Forelimb muscle (tissue), 1 donor: ENCODE measurements at regions not wholly inside any gene's neighbourhood (a gene's known extent, or its start where the extent isn't known, plus 50 kb on each side); places are given as distances from the start of the nearest gene placed in this dataset.

Source experiments
- DNase-seq: peaks from one replicate; pipeline ENCODE4 v3.0.0-alpha.2; 2013; ENCODE audit warnings: low read depth

DNA sequence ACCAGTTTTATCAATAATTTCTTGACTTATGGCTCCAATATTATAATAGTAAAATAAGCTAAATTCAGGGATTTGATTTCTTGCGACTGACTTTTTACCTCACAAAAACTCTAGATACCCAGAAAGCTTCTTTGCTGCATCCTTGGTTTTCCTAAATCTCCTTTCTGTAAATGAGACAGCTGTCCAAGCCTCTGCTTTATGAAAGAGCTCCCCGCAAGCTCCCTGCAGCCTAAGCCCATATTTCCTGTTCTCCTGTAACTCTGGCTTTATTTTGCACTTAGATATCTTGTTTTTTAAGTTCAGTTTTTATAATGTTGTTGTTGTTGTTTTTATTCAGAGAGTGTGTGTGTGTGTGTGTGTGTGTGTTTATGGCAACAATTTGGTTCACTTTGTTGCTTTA is 361.7 kb upstream of the PKDCC start:
- DNase-seq = no peak

DNA sequence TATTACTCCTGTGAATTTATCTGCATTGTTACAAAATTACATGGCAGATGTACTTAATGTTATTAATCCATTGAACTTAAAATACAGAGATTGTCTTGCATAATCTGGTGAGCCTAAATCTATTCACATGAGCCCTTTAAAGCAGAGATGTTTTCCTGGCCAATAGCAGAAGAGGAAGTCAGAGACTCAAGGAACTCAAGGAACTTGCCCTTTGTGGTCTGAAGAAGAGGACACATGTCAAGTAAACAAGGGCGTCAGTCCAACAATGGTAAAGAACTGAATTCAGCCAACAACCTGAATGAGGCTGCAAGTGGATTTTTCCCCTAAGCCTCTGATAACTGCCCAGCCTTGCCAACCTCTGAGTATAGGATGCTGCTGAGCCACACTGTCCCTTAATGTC is 356.3 kb upstream of the PKDCC start:
- DNase-seq = no peak

DNA sequence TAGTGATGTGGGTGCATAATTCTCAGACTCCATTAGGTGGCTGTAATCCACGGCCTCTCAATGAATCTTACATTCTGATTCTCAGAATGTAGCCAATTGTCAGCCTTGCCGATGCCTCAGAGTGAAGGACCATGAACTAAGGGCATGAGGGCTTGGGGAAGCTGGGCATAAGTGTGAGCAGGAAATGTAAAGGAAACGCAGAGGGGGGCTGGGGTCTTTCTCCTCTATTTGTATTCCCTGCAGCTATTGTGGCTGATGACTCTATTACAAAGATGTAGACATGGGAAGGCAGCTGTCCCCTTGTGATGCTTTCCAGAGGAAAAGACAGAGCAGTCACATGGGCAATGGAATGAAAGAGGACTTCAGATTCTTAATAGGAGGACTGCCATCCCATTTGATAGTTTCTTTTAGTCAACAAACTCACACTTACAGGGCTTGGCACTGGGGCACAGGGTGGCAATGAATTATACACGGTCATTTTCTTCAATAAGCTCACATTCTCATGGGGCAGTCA is 353.2 kb upstream of the PKDCC start:
- DNase-seq = no peak

DNA sequence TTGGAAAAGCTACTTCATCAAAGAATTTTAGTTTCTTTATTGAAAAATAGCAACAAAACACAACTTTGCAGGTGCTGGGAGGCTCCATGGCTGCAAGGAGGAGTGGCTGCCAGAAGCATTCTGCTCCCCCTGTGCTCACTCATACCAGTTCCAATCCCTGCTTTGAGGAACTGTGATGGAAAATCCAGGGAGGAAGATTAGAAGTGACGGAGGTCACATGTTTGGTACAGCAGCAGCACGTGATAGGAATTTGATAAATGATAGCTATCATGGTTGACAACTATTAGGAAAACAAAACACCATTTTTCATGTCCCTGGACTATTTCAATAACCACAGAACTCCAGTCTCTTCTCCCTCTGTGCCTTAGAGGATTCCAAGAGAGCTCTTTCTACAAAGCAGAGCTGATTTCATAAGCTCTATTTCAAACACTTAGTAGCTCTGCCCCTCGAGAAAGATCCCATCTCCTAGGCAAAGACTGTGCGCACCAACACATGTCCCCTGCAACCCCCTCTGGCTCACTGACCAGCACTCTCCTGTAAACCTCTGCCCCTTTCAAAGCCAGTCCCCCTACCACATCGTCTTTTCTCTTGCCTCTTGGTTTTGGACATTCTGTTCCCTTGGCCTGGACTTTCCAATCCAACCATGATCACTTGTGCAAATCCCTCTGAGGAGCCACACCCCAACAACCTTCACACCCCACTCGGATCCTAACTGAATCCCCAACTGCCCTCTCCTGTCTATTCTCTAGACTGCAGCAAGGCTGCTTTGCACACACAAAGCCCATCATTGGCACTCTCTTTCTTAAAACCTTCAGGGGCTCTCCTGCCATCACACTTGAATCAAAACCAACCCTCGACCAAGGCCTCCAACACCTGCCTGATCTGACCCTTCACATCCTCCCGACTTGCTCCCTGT is 352.4 kb upstream of the PKDCC start:
- no peak for DNase-seq

DNA sequence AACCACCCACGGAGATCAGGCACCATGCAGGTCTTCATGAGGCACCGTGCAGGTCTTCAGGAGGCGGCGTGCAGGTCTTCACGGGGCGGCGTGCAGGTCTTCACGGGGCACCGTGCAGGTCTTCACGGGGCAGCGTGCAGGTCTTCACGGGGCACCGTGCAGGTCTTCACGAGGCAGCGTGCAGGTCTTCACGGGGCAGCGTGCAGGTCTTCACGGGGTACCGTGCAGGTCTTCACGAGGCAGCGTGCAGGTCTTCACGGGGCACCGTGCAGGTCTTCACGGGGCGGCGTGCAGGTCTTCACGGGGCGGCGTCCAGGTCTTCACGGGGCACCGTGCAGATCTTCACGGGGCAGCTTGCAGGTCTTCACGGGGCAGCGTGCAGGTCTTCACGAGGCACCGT is 350.4 kb upstream of the PKDCC start:
- no peak for DNase-seq

DNA sequence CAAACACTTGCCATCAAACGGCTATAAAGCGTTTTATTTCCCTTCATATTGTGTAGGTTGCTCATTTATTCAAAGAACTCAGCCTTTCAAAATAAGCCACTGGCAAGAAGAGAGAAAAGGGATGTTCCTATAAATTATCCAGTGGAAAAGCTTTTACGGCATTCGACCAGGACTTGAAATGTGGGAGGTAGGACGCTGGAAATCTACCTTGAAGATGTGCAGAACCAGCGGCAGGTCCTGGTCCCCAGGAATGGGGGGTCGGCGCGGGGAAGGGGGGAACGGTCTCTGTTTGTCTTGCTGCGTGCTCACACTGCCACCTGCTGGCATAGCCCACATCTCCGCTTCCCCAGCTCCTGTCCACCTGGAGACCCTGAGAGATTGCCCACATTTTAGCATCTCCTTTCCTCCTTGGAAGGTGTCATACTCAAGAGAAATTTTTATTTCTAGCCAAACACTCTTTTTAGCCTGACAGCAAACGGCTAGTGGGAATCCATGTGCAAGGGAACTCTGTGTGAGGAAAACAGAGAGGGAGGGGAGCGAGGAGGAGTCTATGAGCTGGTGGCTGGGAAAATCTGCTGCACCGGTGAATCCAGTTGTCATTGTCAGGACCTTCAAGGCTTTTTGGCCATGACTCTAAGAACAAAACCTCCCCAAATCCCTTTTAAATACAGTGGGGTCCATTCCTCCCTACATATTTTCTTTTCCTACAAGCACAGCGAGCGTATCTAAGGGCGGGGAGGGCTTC is 349.0 kb upstream of the PKDCC start:
- no peak for DNase-seq

DNA sequence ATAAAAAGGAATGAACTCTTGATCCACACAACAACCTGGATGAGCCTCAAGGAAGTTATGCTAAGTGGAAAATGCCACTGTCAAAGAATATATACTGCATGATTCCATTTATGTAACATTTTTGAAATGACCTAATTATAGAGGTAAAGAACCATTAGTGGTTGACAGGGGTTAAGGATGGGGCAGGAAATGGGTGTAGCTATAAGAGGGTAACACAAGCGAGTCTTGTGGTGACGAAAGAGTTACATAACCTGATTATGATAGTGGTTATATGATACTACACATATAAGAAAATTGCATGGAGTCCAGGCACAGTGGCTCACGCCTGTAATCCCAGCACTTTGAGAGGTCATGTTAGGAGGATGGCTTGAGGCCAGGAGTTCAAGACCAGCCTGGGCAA is 346.6 kb upstream of the PKDCC start:
- DNase-seq = no peak

DNA sequence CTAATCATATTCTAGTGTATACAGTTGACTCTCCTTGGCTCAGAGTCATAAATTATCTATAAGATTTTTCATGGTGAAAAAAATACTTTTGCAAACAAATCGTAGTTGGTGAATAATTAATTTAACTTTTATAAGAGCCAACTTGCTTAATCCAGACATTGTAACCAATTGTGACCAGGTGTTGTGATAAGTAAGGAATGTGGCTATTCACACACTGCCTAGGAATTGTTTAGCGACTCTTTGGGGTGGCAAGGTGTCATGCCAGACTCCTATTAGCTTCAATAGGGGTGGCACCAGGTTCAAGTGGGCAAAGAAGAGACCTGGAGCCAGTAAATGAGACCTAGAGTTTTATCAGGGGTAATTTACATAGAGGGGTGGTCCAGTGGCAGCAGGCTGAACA is 344.7 kb upstream of the PKDCC start:
- DNase-seq = no peak

DNA sequence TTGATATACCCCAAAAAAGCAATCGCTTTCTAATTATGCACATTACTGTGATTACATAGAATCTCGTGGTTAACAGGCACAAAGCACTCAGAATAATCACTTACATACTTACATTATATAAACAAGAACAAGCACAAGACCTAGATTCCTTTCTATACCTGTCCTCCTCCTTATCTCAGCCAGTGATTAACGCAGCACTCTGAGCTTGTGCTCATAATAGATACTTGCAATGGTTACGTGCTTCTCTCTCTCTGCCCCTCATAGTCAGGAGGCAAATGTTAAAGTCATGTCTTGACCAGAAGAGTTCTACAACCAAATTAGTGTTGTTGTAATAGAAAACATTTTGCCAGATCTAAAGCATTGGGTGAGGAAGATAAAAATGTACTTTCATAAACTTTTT is 342.2 kb upstream of the PKDCC start:
- no peak for DNase-seq

DNA sequence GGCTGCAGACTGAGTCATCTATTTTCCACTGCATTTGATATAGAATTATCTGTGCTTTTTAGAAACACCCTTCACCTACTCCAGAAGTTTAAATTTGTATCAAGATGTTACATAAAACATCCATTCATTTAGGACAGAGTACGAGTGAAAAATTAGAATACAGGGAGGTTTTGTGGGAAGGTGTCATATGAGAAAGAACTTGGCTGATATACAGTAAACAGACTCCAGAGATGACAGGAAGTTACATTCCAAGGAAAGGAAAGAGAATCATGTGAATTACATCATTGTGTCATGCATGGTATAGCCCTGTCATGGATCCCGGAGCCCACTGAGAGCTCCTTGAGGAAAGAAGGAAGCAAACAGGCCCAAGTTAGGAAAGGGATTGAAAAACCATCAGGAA is 341.5 kb upstream of the PKDCC start:
- DNase-seq = no peak

DNA sequence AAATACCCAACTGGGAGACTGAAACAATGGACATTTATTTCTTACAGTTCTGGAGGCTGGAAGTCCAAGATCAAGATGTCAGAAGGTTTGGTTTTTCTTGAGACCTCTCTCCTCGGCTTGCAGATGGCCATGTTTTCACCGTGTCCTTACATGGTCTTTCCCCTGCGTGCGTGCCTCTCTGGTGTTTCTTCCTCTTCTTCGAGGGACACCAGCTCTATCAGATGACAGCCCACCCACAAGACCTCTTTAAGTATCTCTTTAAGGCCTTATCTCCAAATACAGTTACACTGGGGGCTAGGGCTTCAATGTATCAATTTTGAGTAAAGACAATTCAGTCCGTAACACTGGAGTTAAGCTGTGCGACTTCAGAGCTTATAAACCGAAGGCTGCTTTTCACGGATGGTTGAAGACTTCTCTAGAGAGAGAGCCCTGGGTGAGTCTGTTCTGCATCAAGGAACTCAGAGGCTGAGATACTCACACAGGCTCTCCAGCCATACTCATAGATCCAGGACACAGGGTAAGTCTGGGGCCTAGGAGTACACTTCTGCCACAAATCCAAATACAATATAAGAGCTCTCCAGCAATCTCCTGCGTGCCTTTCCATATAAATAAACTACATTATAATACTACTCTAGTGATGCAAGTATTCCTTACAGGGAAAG is 339.9 kb upstream of the PKDCC start:
- DNase-seq = no peak

DNA sequence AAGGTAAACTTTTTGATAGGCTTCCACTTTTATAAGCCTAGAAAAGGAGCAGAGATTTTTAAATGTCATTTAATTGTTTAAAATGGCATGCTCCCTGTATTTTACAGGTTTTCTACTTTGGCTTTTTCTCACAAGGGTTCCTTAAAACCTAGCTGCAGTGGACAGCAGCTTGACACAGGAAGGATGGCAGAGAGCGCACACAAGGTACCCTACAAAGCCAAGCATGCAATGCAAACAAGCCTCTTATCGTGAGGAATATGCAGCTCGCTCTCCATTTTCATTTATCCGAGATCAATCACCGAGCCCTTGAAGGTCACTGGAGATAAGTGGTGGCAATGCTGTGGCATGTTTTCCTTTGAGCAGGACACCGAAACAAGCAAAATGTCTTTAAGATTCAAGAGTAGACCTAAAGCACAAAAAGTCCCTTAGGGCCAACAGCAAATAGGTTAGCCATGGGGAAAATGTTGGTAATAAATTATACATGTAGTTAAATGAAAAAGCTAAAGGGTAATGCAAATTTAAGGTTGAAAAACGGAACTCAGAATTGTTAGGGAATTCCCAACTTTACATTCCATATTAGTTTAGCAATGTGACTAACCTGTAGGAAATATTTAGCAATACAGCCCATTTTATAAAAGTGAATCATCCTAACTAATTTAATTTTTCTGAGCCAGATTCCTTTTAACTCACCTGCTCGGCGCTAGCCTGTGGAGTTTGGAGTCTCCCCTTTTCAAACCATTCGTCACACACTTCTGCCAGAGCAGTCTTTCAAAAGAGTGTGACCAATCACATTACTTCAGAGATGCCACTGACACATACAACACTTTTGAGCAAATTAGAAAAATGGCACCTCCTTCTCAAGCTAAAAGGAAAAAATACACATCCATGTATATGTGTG is 337.9 kb upstream of the PKDCC start:
- no peak for DNase-seq

DNA sequence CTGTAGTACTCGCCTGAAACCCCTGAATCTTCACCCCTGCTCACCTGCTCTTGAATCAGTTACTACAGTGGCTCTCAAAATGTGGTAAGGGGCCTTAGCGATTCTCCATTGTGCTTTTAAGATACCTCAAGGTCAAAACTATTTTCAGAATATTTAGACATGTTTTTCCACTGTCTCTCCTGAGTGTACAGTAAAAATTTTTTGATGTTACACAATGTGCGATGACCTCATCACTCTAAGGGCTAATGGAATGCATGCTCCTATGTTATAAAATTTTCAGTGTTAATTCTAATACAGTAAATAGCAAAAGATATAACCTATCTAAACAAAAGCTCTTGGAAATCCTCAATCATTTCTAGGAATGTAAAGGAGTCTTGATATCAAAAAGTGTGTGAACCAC is 336.9 kb upstream of the PKDCC start:
- DNase-seq = no peak

DNA sequence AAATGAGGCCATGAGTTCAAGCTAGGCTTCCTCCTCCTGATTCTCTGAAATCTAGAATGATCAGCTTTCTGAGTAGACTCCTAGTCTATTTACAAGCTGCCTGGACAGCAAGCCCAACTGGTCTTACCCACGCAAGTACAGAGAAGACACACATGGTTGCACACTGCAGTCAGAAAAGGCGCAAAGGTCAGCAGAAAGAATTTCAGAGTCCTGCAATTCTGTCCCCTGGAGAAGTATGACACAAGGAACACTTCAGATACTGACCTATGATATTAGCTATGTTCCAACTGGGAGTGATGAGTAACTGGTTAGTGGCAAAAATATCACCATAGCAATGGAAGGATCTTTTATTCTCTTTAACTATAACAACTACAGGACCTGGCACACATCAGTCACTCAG is 336.1 kb upstream of the PKDCC start:
- DNase-seq = no peak

DNA sequence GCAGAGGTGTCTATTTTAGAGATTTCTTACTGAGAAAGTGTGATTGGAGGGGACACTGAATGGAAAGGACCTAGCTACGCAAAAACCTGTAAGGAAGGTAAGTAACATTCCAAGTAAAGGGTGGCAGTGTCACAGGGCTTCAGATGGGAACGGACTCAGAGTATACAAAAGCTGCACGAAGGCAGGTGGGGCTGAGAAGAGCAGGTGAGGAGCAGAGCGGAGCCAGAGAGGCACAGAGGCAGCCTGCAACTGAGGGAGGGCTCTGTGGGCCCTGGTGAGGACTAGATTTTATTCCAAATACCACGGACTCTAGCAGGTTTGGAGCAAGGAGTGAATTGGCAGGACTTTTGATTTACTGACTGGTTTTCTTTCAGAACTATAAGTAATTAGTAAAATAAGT is 331.3 kb upstream of the PKDCC start:
- no peak for DNase-seq

DNA sequence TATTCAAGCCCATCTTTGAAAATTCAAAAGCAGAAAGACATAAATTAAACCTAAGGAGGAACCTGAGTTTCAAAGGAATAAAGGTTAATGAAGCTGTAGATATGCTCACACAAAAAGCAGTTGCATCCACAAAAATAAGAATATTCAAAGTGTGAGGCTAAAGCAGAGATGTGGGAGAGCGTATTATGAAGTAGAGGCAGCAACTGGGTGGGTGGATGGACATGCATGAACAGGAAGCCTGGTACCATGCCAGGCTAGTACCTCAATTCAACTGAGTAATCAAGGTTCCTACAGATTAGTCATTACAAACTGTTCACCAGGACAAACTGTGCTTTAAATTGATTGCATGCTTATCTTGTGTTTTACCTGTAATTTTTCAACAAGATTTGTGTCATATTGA is 330.0 kb upstream of the PKDCC start:
- DNase-seq = no peak

DNA sequence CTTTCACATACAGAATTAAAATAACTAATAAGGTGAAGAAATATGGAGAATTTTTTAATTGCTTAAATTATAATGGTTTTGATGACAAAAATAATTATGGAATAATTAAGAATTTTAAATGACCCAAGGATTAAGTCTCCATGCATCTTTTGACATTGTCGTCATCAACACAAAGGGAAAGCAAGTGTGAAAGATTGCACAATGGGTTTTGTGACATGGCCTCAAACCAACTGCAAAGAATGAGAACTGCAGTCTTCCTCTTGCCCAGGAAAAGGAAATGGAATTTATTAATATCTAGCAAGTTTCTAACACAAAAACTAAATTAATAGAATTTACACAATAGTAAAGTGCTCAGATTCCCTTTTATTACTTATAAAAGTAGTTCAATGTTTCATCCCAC is 329.1 kb upstream of the PKDCC start:
- DNase-seq = no peak

DNA sequence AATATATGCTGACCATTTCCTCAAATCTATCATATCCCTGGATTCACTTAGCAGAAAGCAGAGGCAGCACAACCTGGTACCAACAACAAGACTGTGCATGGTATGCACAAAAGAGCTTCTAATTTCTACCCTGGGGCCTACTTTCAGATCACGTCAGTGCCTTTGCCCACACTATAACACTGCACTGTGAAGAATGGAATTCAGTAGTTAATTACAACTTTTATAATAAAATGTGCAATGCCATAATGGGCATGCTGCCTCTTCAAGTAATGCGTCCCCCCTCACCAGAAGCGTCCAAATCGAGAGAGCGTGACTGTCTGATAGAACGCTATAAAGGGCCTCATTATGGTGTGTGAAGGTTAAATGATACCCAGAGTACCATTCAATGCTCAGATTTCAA is 328.1 kb upstream of the PKDCC start:
- no peak for DNase-seq

DNA sequence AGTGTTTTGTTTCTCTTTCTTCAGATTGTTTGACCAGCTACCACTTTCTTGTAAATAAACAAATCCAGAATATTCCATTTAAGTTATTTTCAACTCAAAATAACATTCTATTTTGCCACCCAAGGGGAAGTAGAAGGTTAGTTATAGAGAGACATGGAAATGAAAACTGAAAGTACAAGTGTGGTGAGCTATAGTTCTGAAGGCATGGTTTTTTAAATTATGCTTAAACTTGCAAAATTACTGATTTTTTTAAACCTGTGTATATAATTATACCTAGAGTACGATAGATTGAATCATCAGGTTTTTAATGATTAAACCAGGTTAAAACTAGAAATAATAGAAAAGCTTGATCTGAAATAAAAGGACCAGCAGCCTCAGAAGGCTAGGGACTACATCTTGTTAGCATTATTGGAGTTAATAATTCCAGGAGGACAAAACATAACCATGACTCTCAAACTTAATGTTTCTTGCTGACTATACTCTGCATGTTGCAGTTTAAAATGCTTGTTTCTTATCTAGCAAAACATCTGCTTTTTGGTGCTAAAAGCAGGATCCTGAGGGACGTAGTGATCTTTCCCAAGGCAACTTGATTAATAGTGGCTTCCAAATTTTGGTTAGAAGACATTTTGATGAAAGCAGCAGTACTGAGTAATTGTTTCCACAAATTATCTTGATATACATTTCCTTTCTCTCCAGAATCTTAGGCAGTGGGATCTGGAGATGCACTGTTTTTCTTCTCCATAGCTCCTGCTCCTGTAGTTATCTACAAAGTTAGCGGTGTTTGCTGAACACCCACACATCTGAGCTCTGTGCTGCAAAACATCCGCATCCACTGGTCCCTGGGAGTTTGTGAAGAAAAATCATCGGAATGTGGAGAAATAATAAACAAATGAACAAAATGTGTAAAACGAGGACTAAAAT is 327.2 kb upstream of the PKDCC start:
- peak; percentile 47 for DNase-seq

DNA sequence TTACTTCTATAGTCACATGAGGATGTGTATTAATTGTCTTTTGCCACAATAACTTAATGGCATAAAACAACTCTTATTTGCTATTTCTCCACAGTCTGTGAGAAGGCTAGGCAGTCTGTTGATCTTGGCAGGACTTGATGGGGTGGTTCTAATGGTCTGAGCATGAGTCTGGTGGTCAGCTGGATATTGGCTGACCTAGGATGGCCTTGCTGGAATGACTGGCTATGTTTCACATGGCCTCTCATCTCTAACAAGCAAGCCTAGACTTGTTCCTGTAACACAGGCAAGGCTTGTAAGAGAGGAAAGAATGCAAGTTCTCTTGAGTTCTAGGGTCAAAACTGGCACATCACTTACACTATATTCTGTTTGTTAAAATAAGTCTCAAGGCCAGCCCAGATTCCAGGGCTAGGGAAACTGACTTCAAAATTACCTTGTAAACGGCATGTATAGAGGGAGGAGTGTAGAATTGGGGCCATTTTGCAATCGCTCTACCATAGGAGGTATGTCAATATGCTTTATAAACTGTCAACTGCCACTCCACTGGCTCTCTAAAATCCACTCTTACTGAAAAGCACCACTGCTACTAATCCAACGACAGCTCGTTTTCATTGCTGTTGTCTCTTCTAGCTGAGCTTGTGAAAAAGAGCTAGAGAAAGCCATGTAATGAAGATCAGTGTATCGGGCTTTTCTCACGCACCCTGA is 325.0 kb upstream of the PKDCC start:
- DNase-seq = no peak
